ENCODE measurements at regions not wholly inside any gene's neighbourhood (a gene's known extent, or its start where the extent isn't known, plus 50 kb on each side); places are given as distances from the start of the nearest gene placed in this dataset.

DNA sequence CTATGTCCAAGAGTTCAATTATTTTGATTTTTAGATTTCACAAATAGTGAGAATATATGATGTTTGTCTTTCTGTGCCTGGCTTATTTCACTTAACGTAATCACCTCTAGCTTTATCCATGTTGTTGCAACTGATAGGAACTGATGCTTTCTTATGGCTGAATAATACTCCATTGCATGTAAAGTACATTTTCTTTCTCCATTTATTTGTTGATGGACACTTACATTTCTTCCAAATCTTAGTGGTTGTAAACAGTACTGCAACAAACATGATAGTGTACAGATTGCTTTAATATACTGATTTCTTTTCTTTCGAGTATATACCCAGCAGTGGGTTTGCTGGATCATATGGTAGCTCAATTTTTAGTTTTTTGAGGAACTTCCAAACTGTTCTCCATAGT, 600.6 kb upstream of the SEMA6D start:
- TF ChIP-seq, protein P1, sequence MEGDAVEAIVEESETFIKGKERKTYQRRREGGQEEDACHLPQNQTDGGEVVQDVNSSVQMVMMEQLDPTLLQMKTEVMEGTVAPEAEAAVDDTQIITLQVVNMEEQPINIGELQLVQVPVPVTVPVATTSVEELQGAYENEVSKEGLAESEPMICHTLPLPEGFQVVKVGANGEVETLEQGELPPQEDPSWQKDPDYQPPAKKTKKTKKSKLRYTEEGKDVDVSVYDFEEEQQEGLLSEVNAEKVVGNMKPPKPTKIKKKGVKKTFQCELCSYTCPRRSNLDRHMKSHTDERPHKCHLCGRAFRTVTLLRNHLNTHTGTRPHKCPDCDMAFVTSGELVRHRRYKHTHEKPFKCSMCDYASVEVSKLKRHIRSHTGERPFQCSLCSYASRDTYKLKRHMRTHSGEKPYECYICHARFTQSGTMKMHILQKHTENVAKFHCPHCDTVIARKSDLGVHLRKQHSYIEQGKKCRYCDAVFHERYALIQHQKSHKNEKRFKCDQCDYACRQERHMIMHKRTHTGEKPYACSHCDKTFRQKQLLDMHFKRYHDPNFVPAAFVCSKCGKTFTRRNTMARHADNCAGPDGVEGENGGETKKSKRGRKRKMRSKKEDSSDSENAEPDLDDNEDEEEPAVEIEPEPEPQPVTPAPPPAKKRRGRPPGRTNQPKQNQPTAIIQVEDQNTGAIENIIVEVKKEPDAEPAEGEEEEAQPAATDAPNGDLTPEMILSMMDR (IDR thresholded peaks at IDR 0.05; ENCODE audit: insufficient read depth, low read depth, low read length) = no peak
- TF ChIP-seq EZH2 (IDR thresholded peaks at IDR 0.05; ENCODE audit: insufficient read depth, low read length) = no peak

Data from astrocyte (in vitro differentiated cells and primary cell).